NCI-H748 (cell line): ENCODE measurements at regions not wholly inside any gene's neighbourhood (a gene's known extent, or its start where the extent isn't known, plus 50 kb on each side); places are given as distances from the start of the nearest gene placed in this dataset.
A peak's percentile ranks its signal among the peaks of the same experiment; 100 is the strongest.

Experiments
- DNase-seq: peaks from one replicate; lab custom pipeline; 2025; ENCODE audit not compliant: unreplicated experiment; lab: John Stamatoyannopoulos, UW

DNA sequence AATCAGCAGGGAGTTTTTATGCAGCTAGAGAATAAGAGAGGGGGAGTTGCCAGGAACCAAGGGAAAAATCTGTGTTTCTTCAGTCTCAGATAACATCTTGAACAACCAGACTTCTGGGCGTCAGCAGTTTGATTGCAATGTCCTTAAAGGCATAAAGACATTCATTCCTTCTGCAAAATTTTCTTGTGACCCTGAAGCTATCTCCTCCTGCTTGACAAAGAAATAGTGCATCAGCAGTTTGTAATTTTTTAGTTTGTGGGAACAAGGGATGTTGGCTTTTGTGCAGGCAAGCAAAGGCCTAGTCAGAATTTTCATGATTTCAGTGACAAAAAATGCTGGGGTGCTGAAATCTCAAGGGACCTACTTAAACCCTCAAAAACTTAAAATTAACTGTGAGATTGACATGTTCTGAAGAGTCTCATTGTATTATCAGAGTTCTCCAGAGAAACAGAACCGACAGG, 125.8 kb upstream of the UNC5C start:
- no peak for DNase-seq

DNA sequence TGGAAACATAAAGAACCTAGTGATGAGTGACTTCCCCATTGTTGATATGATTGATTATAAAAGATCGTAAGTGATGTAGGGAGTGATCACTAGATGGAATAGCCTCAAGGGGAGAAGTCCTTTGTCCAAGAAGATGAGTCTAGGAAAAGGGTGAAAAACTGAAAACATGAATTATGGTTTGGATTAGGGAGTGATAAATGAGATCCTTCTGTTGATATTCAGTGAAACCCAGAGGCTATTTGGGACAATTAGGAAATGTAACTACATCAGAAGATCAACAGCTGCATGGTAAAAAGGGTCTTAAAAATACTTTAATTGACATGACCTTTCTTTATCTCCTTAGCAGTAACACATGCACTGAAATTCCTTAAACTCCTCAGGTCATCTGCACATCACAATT, 124.0 kb upstream of the UNC5C start:
- no peak for DNase-seq

DNA sequence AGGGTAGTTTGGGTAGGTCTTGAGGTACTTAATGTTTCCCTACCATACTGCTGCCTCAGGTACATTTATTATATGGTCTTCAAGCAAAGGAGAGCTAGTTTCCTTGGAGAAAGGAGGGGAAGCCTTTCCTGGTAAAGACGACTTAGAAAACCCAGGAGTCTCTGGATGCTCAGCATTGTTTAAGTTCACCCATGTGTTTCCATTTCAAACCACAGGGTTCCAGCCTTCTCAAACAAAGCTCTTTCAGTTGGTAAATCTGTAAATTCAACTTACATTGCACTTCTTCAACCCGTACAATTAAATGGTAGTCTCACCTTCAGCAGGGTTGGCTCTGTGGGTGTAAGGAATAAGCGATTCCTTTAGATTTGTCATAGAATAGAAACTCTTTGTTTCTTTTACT, 111.9 kb upstream of the UNC5C start:
- no peak for DNase-seq

DNA sequence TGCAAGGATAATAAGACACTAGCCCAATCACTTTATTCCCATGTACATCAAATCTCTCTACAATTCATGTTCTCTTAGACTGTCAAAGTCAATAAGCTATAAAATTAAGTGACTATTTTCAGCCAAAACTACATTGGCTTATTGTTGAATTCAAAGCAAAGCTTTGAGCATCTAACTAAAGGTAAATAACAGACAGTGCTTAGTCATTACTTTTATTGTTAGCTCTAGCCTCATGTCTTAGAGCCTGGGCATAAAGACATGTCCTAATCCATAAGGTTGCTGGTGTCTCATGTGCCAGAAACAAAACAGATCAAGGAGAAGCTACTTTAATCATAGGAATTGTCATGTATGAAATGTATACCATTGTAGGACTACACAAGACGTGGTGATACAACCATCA, 103.1 kb upstream of the UNC5C start:
- peak; percentile 15 for DNase-seq

DNA sequence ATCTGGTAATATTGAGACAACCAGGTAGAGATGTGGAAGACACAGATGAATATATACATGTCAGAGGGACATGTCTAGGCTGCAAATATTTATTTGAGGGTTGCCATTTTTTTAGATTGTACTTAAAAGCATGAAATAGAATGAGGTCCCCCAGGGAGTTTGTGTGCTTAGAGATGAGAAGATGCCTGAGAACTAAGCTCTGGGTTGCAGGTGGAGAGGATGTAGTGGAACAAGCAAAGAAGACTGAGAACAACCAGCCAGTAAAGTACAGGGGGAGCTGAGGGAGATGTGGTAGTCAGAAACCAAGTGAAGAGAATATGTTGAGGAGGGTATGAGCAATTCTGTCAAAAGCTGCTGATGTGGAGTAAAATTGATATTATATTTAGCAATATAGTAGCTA, 95.6 kb upstream of the UNC5C start:
- no peak for DNase-seq

DNA sequence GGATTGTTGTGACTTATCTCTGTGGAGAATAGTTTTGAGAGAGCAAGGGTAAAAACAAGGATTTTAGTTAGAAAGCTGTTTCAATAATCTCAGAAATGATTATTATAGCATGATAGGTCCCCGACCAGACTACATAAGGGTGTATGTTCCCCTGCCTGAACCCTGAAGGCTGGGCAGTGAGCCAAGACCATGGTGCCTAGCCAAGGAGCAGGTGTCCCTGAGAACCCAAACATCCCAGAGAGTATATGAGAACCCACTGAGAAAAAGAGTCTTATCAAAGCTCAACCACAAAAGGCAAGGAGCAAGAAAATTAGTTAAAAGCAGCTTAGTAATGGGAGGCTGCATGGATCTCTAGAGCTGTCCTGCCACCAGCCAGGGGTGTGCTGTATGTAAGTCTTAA, 94.9 kb upstream of the UNC5C start:
- no peak for DNase-seq

DNA sequence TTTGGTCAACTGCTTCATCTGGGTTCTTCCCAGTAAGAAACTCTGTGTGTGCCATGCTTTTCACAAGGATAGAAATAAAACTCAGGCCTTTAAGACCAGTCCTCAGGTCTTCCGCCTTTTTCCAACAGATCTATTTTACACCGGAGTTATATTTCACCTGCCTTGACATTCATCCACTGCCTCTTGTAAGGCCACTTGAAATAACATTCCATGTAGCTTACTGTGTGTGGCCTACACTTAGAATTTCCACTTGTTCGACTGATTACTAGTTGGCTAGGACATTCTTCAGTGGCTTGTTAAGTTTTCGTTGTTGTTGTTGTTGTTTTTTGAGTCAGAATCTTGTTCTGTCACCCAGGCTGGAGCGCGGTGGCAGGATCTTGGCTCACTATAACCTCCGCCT, 92.8 kb upstream of the UNC5C start:
- no peak for DNase-seq

DNA sequence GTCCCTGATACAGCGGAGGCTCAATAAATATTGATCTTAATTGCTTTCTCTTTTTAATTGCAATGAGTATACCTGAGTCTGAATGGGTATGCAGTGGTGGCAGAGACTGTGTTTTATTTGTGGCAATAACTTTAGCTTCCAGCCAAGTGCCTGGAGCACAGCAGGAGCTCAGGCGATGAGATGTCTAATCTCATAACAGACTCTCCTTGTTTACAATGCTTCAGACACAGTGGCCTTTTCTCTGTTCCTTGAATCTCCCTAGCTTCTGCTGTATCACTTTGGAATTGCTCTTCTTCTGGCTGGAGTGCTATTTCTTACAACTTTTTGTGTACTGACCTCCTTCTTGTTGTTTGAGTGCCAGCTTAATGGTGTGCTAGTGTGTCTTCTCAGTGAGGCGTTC, 91.5 kb upstream of the UNC5C start:
- DNase-seq: peak; percentile 8

DNA sequence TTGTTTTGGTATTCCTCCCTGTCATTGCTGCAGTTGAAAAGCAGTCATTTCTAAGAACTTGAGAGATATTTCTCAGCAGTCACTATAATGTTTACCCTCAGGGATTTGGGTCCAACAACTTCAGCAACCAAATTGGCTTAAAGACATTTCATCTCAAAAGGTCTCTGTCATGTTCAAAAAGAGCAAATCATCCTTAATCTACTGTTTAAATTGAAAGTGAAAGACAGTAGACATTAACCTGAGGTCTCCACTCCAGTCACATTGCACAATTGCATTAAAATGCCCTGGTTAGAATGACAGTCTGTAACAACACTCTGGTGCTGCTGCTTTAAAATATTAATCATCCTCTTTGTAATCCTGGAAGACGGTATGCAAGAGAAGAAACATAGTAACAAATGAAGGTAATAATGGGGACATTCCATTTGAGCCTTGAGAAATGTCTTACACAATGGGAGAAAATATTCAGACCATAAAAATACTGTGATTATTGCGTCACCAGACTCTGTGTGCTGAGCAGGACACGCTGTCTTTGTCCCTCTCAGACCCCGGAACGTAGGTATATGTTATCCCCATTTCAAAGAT, 90.2 kb upstream of the UNC5C start:
- no peak for DNase-seq

DNA sequence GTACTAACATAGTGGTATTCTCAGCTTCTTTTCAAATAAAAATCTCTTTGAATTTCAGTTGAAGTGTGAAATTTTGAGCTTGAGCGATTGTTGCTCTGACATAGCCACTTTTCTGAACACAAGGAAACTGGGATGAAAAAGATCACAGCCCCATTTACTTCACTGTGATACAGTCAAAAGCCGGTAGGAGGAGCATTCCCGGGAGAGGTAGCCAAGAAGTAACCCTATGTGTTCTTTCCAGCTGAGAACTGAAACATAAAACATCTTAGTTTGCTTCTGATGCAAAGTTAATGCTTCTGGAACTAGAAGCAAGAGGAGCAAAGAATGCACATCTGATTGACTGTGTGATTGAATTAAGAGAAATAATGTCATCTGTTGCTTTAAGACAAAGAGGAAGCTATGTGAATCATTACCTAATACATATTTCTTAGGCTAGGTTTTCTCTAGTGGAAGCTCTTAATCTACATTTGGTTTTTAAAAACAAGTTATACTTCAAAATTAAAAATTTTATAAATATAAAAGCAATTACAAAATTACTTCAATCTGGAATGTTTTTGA, 88.3 kb upstream of the UNC5C start:
- peak; percentile 5 for DNase-seq

DNA sequence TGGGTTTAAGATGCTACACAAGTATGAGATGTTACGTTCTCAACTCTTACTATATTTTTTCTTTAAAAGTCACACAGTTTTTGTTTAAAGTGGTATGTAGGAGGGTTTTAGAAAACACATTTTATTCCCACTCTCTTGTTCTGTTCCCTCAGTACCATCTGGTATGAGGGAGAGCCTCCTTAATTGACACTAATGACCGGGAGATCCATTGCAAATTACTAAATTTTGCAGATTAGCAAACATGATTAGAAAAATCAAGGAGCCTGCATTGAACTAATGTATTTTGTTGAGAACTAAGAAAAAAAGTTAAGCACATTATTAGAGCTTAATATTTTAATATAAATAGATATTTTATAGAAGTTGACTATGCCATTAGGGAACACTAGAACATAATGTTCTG, 87.3 kb upstream of the UNC5C start:
- no peak for DNase-seq

DNA sequence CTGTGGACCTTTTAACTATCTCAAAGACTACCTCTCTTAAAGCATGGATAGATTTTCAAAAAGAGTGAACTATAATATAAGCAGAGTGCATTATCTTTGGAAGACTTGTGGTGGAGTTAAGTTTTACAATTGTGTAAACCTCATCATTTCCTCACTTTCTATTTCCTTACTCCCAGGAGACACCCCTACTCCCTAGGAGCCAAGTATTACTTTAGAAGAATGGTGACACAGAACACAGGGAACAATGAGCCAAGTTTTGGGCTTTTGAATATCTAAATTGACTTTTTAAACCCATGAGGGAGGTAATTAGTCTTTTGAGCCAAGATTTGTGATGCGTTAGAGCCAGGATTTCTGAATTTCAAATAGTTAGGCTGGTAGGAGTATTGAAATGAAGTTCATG, 78.9 kb upstream of the UNC5C start:
- DNase-seq: no peak

DNA sequence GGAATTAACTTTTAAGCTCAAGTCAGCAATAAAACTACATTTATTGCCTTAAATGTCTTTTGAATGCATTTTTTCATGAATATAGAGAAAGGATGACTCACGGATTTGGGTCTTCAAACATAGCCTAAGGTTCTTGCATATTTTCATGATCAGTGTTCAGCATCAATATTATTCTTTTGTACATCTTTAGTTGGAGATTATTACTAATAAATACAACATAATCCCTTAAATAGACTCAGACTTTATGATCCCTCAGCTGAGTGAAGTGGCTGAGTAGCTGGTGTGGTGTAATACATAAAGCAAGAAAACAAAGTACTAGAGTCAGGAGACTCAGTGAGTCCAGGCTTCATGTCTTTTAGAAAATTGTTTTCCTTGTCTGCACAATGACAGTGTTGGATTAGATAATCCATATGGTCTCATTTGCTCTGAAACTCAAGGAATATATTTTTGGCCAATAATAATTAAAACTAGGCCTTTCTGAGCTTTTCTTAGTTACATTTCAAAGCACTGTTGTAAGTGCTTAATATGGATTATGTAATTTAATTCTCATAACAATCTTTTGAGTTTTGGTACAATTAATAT, 78.3 kb upstream of the UNC5C start:
- DNase-seq: no peak

DNA sequence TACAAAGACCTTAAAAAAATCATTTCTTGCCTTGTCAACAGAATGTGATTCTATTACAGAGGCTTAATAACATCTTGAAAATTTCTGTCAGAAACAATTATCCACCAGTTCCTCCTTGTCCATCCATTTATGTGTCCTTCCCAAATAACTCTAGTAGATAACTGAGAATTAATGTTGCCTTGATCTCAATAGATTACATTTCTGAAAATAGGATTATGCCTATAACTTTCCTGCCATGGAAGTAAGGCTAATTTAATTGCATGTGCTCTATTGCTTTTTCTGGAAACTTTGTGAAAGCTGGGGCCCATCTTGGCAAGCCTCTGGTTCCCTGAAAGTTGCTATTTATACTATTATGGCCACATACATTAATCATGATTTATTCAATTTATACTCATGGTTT, 76.2 kb upstream of the UNC5C start:
- no peak for DNase-seq

DNA sequence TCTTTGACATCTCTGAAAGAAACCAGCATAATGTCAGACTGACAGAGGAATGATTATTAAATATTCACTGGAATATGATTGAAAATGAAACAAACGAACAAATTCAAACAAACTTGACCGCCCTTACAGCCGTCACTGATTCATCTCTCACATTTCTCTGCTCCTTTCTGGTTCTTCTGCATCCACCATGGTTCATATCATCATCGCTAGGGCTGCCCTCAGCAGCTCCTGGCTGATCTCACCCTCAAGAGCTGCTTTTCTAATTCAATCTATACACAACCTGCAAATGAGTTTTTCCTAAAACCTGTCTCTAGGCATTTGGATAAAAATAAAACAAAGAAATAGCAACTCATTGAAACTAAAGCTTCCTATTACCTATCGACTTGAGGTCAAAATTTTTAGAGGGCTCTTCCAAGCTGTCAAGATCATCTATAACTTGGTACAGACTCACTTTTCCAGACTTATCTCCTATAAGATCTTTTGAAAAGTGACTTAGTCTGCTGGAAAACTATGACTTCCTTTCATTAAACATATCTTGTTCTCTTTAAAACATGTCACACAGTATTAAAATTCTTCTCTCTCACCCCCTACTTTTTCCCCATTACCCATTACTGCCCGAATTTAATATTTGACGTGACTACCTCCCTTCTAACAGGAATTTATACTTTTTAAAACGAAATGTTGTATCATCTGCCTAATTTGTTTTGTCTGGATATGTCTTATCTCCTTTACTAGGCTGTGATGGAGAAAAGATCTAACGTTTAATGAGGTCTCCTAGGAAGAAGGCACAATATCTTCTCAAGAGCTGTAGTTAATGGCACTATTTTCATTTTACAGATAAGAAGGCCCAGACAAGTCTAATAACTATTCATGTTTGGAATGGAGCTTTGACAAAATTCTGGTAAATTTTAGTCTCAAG, 71.0 kb upstream of the UNC5C start:
- DNase-seq: no peak

DNA sequence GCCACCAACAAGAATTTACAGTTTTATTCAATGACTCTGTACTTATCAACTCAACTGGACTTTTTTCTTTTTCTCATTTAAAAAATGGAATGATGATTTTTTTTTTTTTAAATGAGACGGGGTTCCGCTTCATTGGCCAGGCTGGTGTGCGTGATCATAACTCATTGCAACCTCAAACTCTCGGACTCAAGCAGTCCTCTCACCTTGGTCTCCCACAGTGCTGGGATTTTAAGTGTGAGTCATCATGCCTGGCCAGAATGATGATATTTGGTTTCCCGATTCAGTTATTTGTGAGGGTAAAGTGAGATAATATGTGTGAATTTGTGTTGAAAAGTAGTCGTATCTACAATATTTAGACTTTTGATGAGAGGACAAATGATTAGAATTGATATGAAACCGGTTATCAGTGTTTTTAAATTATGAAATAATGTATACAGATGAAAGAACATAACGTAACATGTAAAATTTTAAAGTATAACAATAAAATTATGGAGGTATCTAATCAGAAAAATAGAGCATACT, 66.0 kb upstream of the UNC5C start:
- no peak for DNase-seq

DNA sequence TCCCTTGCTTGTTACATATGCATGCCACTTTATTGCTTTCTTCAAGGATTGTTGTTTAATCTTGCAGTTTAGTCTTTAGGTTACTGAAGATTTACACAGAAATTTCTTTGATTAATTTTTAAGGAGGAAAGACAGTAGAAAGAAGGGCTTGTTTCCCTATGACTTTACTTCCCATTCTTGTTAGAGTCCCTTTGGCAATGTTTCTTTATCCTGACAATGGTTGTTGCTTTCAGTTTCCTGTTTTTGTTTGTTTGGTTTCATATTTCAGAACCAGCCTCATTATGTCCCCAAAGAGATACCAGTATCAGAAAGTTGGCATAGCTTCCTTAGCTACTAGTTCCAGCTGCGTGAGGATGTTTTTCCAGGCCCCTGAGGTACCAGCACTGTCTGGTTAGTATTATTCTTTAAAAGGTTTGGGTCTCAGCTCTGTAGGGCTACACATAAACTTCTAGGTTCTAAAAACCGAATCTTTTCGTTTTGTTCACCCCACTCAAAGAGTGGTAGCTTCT, 61.3 kb upstream of the UNC5C start:
- DNase-seq: no peak

DNA sequence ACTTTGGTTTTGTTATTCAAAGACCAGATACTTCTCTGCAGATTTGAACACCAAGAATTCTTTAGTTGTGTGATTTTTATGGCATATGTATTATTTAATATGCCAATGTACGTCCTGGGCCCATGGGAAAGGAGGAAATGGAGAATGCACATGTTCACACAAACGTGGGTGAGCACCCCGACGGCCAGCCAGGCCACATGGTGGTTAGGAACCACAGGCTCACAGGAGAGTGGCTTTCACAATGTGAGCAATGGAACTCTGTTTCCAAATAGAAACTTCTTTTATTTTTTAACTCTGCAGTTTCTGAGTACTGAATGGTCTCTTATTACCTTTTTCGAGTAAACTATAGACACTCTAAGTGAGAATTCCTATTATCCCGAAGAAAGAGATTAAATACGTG, 58.0 kb upstream of the UNC5C start:
- no peak for DNase-seq

DNA sequence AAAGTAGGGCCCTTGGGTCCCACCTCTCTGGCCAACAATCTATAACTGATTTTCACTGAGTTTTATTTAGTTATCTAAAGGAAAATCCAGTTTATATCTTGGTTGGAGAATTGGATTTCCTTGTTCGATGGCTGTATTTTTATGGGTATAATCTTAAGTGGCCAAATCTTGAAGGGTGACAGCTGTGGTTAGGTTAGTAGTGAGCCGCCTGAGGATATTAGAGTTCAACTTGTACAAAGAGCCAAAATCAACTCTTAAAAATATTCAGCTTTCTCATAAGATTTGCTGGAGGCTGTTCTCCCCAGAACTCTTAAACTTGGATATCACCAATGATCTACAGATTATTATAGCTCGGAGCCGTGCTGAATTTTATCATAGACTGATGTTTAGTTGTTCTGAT, 54.6 kb upstream of the UNC5C start:
- DNase-seq: no peak

DNA sequence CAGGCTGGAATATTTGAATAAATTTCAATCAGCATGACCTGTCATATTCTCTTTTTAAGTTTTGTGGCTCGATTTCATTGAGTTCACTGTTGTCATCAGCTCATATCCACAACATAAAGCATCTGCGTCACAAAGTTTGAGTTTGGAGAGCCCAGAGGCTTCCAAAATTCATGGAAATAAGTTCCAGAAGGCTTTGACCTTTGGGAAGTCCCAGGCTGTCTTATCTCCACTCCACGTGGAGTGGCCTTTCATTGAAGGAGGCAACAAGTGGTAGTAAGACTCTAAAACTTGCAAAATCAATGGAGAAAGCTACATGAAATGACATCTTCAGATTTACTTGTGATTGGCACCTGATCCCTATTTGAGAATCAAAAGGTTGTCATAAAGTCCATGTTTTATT, 54.1 kb upstream of the UNC5C start:
- no peak for DNase-seq

DNA sequence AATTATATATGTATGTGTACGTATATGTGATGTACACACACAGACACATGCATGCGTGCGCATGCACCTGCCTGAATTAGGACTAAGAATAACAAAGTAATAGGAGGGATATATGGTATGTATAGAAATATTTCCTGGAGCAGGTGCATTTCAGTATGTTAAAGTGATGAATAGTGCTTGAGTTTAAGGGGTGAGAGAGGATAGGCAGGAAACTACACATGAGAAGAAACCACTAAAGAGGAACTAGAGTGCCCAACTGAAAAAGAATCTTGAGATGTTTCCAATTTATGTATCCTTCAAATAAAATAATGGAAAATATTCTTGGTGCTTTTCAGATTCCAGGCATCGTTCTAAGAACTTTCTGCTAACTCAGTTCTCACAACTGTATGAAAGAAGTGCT, 52.6 kb upstream of the UNC5C start:
- DNase-seq: no peak
